Small intestine (tissue), 7 donors: ENCODE measurements at regions not wholly inside any gene's neighbourhood (a gene's known extent, or its start where the extent isn't known, plus 50 kb on each side); places are given as distances from the start of the nearest gene placed in this dataset.
A peak's percentile ranks its signal among the peaks of the same experiment; 100 is the strongest.

Experiments
- DNase-seq, 2 donors: peaks; one replicate each; pipeline versions ENCODE4 v3.0.0 to v3.0.0-alpha.2; 2013
- FAIRE-seq: peaks from 2 replicates; lab custom pipeline; 2012; peaks lifted over from hg19 to GRCh38; lab: Jason Lieb, UNC
- H3K27ac ChIP-seq, 3 donors: one replicate each; pipeline ENCODE4 v1.5.1; 2013; ENCODE audit warnings: low read length in 2 of 3, mild to moderate bottlenecking in 2 of 3, control low read depth in 1 of 3, inconsistent platforms in 1 of 3, low read depth in 1 of 3, moderate library complexity in 1 of 3
- H3K27me3 ChIP-seq, 3 donors: one replicate each; pipeline ENCODE4 v1.6.1; 2013; ENCODE audit warnings: low read length in 3 of 3, inconsistent platforms in 1 of 3; ENCODE audit not compliant: control insufficient read depth in 3 of 3, insufficient read depth in 3 of 3
- H3K36me3 ChIP-seq, 3 donors: one replicate each; pipeline ENCODE4 v1.6.1; 2013; ENCODE audit warnings: low read length in 3 of 3, inconsistent platforms in 1 of 3, low read depth in 1 of 3, mild to moderate bottlenecking in 1 of 3, moderate library complexity in 1 of 3; ENCODE audit not compliant: control insufficient read depth in 3 of 3, insufficient read depth in 2 of 3
- H3K4me1 ChIP-seq, 3 donors: one replicate each; pipeline ENCODE4 v1.6.1; 2013; ENCODE audit warnings: low read length in 2 of 3, inconsistent platforms in 1 of 3, low read depth in 1 of 3, mild to moderate bottlenecking in 1 of 3, moderate library complexity in 1 of 3; ENCODE audit not compliant: control insufficient read depth in 3 of 3, insufficient read depth in 2 of 3
- H3K4me3 ChIP-seq, 3 donors: one replicate each; pipeline ENCODE4 v1.5.1; 2013; ENCODE audit warnings: low read length in 3 of 3, control low read depth in 1 of 3, inconsistent platforms in 1 of 3, low read depth in 1 of 3, mild to moderate bottlenecking in 1 of 3, moderate library complexity in 1 of 3
- H3K9me3 ChIP-seq, 2 donors: one replicate each; pipeline ENCODE4 v1.6.1; 2013; ENCODE audit warnings: low read depth in 1 of 2, low read length in 1 of 2; ENCODE audit not compliant: control insufficient read depth in 2 of 2, insufficient read depth in 1 of 2
- WGBS, 3 donors: extraction: QIAGEN DNeasy Blood & Tissue Kit; methylation state at CpG; one replicate each; pipeline ENCODE4 v1.1.7; 2013; 5-methylcytosine and 5-hydroxymethylcytosine counted together
- donor health status: healthy with polysubstance abuse.
- donor health status: control.
- donor health status: control.
- donor health status: Bipolar disorder and iron deficiency.
- donor health status: healthy.

- Histone ChIP-seq H3K9me3 (no peaks in the 10 kb centered on the region), H3K27ac (no peak overlapping the region), H3K4me1 (no peaks in the 10 kb centered on the region), H3K27me3 (no peaks in the 10 kb centered on the region), H3K36me3 (no peaks in the 10 kb centered on the region), H3K4me3 (no peak overlapping the region)
- FAIRE-seq (no peak), DNase-seq (no peak)
- WGBS, 3 donors: 59 to 71% (median 60%) methylated on average over 2 of the region's 2 CpGs
Measured at GRCh38 chr2:165033402-165033801, 78.1 kb upstream of the SLC38A11 start.

- Histone ChIP-seq H3K4me1 (no peaks in the 10 kb centered on the region), H3K4me3 (no peak overlapping the region), H3K27me3 (no peaks in the 10 kb centered on the region), H3K9me3 (no peaks in the 10 kb centered on the region), H3K36me3 (no peaks in the 10 kb centered on the region), H3K27ac (no peak overlapping the region)
- 75 to 79% (median 77%) methylated on average over 2 of the region's 2 CpGs for WGBS, 3 donors
- FAIRE-seq (no peak), DNase-seq (no peak)
Measured at GRCh38 chr2:165032559-165032958, 77.2 kb upstream of the SLC38A11 start.

DNA sequence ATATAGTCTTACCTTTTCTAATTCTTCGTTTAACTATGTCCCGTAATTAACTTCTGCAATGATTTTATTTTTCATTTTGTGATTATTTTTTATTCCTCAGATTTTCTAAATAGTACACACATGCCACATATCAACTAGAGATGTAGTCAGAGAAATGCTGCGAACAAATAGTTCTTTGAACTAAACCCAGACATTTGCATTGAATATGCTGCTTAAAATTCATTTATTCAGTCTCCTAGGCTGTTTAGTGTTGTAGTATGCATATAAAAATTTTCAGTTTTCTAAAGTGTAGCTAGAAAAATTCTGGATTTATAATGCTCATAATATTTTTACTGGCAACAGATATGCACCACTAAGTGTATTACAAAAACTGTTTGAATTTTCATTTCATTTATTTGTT, 68.9 kb upstream of the SLC38A11 start:
- 90 to 93% (median 92%) methylated on average over 3 of the region's 3 CpGs for WGBS, 3 donors
- DNase-seq (no peak), FAIRE-seq (no peak)

DNA sequence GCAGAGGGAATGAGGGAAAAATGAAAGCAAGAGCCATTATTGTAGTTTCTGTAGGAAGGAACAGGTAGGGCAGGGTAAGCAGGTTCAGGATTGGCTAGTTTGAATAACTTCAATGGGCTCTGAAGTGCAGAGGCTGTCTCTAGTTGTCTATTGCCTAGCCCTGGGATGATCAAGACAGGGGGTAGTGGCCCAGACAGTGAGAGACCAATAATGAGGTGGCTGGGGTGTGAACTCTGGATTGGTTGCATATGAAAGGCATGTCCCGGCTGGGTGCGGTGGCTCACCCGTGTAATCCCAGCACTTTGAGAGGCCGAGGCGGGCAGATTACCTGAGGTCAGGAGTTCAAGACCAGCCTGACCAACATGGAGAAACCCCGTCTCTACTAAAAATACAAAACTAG, 67.5 kb upstream of the SLC38A11 start:
- no peaks in the 10 kb centered on the region for H3K4me1 ChIP-seq
- no peak for FAIRE-seq
- WGBS, 3 donors: 90 to 95% (median 93%) methylated on average over 6 of the region's 6 CpGs
- H3K36me3 ChIP-seq: no peaks in the 10 kb centered on the region
- H3K27ac ChIP-seq: no peak overlapping the region
- H3K9me3 ChIP-seq: no peaks in the 10 kb centered on the region
- H3K4me3 ChIP-seq: no peak overlapping the region
- no peak for DNase-seq
- H3K27me3 ChIP-seq: no peaks in the 10 kb centered on the region

More for the DNA sequence above, 68.9 kb upstream of the SLC38A11 start:
- H3K4me1 ChIP-seq: no peaks in the 10 kb centered on the region
- no peaks in the 10 kb centered on the region for H3K36me3 ChIP-seq
- H3K27ac ChIP-seq: no peak overlapping the region
- no peaks in the 10 kb centered on the region for H3K27me3 ChIP-seq
- no peak overlapping the region for H3K4me3 ChIP-seq
- H3K9me3 ChIP-seq: no peaks in the 10 kb centered on the region

DNA sequence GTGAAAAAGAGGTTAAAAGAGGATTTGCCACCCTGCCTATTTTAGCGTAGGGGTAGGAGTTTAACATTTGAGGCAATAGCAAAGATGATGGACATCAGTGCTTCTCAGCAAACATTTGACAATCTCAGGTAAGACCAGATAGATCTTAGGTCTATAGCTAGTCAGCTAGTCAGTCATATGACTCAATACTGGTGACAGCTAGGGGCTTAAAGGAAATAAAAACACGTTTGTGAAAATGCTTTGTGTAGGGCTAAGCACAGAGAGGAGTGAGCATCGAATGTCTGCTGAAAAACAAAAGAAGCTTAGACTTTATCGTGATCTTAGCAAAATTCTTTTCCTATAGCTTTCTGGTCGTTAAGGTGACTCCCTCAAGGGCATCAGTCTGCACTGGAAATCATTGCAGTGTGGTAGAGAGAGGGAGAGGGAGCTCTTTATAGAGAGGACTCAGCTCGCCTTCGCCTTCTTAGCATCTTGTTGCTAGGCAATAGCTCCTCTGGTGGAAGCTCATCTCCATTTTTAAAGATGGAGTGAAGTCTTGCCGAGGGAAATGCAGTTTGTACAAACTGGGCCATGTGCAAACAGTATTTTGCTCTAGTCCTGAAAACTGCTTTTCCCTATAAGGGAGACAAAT, 62.8 kb upstream of the SLC38A11 start:
- Histone ChIP-seq H3K27me3 (no peaks in the 10 kb centered on the region), H3K36me3 (no peaks in the 10 kb centered on the region), H3K27ac (no peak overlapping the region), H3K9me3 (no peaks in the 10 kb centered on the region), H3K4me3 (no peak overlapping the region), H3K4me1 (no peaks in the 10 kb centered on the region)
- WGBS, 3 donors: 47 to 53% (median 51%) methylated on average over 8 of the region's 8 CpGs
- FAIRE-seq (no peak), DNase-seq (no peak)

DNA sequence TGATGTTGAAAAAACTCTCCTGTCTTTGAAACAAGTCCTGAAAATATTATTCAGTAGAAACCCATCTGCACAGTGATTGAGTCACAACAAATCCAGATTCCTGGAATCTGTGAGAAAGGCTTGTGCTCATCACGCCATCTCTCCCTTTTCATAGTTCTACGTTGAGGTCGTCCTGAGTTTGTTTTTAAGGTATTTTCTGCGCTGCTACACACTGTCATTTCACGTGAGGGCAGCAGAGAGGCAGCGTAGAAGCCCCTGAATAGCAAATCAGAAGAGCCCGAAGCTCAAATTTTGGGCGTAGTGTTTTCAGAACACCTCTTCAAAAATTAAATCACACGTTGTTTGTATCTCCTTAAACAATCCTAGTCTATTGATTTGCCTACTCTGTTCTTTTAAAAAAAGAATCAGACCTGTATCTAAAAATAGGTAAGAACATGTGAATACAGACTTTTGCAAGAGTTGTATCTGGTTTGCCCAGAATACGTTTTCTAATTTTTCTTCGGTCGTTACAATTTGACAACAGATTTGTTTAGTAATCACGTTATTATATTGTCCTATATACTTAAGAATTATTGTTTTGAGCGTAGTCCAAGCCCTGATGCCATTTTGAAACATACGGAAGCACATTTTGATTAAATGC, 61.6 kb upstream of the SLC38A11 start:
- DNase-seq (peak in 1 of 2 donors; percentile 43), FAIRE-seq (no peak)
- Histone ChIP-seq H3K4me1 (no peaks in the 10 kb centered on the region), H3K27ac (no peak overlapping the region), H3K4me3 (no peak overlapping the region), H3K9me3 (no peaks in the 10 kb centered on the region), H3K27me3 (no peaks in the 10 kb centered on the region), H3K36me3 (no peaks in the 10 kb centered on the region)
- 28 to 31% (median 30%) methylated on average over 15 of the region's 15 CpGs for WGBS, 3 donors

GRCh38 chr2:165015052-165015642, 59.8 kb upstream of the SLC38A11 start:
- H3K36me3 ChIP-seq: no peaks in the 10 kb centered on the region
- H3K9me3 ChIP-seq: no peaks in the 10 kb centered on the region
- 30 to 38% (median 36%) methylated on average over 4 of the region's 4 CpGs for WGBS, 3 donors
- no peak for FAIRE-seq
- no peaks in the 10 kb centered on the region for H3K4me1 ChIP-seq
- no peak overlapping the region for H3K4me3 ChIP-seq
- H3K27ac ChIP-seq: no peak overlapping the region
- peak; percentile 56 to 78 for DNase-seq
- H3K27me3 ChIP-seq: no peaks in the 10 kb centered on the region

- Histone ChIP-seq H3K4me1 (no peaks in the 10 kb centered on the region), H3K36me3 (no peaks in the 10 kb centered on the region), H3K4me3 (no peak overlapping the region), H3K27me3 (no peaks in the 10 kb centered on the region), H3K27ac (no peak overlapping the region), H3K9me3 (no peaks in the 10 kb centered on the region)
- FAIRE-seq (no peak), DNase-seq (no peak)
- WGBS, 3 donors: 74 to 82% (median 76%) methylated on average over 1 of the region's 1 CpG
Measured at GRCh38 chr2:165013944-165014619, 58.8 kb upstream of the SLC38A11 start.
